HG03457 (cell line): ENCODE measurements at regions not wholly inside any gene's neighbourhood (a gene's known extent, or its start where the extent isn't known, plus 50 kb on each side); places are given as distances from the start of the nearest gene placed in this dataset.
"Not testable (repeated sequence)": the region's sequence is repeated elsewhere in the genome, so short reads cannot be mapped to it uniquely, and the experiment has no call there.

Experiments used
- ATAC-seq: cut with Tn5 transposase; IDR thresholded peaks from one replicate; pipeline ENCODE4 v1.9.1; 2021; ENCODE audit warnings: moderate number of reproducible peaks; ENCODE audit not compliant: unreplicated experiment

DNA sequence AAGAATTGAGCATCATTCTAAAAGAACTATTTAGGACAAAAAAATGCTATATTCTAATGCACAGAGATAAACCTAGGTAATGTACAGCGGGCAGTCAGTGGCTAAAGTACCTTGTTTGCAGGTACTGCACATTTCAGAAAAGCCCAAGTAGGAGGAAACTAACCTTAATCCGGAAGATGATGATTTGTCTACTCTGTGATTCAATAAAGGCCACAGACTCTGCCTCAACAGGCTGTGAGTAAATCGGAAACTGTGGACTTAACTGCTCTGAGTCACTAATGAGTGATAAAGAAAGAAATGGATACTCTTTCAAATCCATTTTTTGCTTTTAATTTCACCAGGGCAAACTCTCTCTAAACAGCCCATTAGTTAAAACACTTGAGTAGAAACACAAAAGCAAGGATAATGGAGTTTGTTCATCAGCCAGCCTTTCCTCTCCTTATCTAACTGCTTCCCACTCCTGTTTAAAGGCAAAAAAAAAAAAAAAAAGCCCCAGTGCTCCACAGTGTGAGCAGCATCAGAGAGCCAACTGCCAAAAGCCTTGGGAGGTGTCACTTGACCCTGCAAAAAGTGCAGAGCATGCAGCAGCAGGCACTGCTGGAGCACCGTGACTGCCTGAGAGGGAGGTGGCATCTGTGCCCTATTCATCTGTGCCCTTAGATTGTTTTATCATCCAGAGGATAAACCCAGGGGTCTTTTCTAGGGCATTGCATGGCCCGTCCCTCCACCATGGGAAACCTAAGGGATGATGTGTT lies 187.7 kb downstream of the SATB1 start:
- ATAC-seq, result peak; percentile 90

GRCh38 chr3:18236726-18237125 lies 188.4 kb downstream of the SATB1 start:
- ATAC-seq, result no peak

DNA sequence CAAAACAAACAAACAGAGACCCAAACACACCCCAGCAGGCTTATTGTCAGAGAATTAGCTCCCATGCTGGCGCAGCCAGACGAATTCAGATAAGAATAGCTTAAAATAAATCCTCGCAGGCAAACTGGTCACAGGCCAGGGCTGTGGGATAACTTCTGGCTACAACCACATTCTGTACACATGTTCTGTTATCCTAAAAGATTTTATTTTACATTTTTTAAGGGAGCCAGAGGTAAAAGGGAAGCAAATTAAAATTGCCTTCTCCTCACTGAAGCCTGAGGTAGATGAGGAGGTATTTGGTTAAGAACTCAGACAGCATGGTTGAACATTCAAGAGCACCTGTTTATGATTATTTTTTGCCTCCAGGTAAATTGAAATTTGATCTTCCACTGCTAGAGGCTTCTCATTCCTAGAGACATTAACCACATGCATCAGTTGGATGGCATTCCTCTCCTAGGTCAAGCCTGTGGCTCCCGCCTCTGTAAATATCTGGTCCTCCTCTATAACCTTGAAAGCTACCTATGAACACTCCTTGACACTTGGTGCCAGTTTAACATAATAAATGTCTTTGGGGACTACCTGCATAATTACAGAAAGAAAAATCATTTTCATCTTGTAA lies 190.3 kb downstream of the SATB1 start:
- ATAC-seq, result no peak

GRCh38 chr3:18233987-18234716 lies 191.0 kb downstream of the SATB1 start:
- no peak for ATAC-seq

DNA sequence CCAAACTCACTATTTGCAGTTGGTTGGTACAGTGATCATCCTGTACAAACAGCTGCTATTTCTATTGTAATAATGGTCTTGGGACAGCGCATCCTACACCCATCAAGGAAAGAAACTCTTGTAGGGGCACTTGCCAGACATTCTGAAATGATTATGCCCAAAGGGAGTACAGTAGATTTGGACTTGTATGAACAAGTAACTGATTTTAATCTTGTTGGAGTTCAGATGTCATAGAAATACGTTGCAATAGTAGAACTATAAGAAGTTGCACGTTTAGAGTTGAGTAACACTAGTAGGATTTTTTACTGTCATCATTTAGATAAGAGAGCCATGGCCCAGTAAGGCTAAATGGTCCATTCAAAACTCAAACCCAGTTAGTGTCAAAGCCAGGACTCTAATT lies 192.8 kb downstream of the SATB1 start:
- no peak for ATAC-seq

DNA sequence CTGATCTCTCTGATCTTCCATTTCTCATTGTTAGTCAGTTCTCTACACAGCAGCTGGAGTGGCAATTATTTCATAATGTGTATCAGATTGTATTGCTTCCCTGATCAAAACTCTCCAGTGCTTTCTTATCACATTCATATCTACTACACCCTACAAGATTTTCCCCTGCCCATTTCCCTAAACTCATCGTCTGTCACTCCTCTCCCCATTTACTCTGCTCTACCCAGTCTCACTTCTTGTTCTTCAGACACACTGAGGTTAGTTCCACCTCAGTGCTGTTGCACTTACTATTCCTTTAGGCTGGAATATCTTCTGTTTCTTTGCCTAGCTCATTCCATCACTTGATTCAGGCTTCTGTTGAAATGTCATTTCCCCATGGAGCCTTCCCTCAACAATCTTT lies 197.1 kb downstream of the SATB1 start:
- ATAC-seq, result no peak

DNA sequence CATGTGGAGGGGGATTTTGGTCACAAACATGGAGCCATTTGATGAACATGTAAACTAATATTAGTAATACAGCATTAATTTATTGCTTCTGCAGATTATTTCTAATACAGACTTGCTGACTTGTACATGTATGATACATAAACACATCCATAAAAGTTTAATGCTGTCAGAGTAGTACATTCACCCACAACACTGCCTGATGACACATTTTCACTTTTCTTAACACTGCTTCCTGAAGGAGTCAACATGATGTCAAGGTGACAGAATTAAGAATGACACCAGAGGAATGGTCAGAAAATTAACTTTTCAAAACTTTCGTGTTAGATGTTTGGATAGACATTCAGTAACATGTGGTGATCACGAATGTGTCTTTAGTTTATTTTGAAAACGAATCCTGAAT lies 199.4 kb downstream of the SATB1 start:
- no peak for ATAC-seq

- no peak for ATAC-seq
Measured at GRCh38 chr3:18224426-18224825, 200.7 kb downstream of the SATB1 start.

DNA sequence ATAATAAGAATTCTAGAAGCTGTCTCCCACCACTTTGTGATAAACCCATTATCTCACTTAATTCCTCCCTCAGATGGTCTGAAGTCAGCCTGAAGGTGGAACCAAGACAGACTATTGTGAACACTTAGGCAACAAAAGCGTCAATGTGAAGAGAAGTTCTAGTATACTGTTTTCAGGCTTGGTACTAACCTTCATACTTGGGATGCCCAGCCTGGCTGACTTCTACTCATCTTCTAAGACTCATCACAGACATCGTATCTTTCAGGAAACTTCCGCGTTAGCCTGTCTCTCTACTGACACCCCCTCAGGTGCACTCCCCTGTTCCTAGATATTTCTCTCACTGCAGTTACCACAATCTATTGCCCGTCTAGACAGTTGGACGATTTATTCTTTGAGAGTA lies 201.2 kb downstream of the SATB1 start:
- ATAC-seq, result peak; percentile 12

DNA sequence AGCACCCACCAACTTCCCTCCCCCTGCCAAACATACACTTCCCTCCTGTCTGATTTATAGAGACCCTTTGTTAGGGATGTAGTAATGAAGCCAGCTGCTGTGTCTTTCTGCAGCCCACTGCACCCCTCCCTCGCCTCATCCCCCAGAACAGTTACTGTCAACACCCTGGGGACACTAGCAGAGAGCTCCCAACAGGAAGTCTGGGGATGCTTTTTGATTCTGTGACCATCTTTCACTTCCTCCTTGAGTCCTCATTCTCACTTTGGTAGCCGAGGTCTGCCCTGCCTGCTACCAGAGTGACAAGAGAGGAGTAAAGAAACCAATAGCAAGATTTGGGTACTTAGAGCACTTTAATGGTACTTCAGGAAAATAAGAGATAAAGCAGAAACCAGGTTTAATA lies 201.6 kb downstream of the SATB1 start:
- peak; percentile 99 for ATAC-seq

DNA sequence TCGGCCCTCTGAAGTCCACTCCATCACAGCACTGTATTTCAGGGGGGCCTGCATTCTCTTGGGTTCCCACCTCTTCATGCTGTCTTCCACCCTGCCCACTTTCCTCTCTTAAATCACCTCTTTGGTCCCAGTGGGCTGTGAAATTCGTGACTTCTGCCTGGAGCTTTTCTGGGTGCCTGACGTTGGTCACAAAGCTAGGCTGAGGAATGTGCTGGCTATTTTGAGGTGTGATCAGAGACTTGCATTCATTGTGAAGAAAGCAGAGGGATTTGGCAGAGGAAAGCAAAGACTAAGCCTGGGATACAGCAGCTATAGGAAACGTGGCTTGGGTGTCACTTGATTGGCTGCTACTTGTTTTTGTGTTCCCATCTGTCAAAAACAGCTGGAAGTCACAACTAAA lies 202.5 kb downstream of the SATB1 start:
- ATAC-seq, result no peak

GRCh38 chr3:18217507-18218174 lies 207.5 kb downstream of the SATB1 start:
- no peak for ATAC-seq

GRCh38 chr3:18216996-18217395 lies 208.1 kb downstream of the SATB1 start:
- ATAC-seq, result no peak

DNA sequence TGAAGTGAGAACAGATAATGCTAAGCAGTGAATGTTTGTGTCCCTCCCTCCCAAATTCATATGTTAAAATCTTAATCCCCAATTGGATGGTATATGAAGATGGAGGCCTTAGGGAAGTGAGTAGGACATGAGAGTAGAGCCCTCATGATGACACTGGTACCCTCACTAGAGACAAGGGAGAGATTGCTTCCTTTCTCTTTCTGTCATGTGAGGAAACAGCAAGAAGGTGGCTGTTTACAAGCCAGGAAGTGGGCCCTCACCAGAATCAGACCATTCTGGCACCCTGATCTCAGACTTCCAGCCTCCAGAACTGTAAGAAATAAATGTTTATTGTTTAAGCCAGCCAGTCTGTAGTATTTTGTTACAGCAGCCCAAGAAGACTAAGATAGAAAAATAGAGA lies 209.5 kb downstream of the SATB1 start:
- no peak for ATAC-seq

DNA sequence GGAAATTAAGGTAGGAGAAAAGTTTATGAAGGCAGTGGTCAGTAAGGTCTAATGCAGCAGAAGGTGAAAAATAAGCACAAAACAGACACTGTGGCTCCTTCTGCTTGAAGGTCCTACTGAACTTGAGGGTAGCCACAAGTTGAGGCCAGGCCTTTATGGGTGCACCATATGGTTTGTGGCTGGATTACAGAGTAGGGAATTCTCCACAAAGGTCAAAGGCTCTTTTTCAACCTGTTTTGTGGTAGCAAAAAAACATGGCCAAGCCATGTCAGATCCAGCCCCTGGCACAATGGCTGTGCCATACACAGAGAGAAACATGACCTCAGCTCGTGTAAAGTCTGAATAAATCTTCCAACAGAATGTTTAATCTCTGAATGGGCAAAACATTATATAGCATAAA lies 214.0 kb downstream of the SATB1 start:
- ATAC-seq, result no peak

DNA sequence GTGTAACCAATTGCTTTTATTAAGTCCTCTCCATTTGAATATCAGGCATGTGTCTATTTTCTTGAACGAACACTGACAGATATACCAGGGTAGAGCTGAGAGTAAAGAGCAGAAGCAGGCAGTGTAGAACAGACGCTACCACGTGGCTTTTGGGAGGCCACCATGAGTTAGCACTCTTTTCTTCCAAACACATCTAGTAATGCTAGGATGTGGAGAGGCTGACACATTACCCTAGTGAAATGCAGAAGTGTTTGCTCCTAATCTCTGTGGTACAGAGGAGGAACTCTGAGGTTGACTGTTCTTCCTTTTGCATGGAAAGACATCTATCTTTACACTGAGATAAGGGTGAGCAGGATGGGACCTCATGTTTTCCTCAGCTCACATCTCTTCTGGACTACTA lies 216.3 kb downstream of the SATB1 start:
- ATAC-seq, result no peak

- ATAC-seq, result no peak
Measured at GRCh38 chr3:18208091-18208490, 217.0 kb downstream of the SATB1 start.

DNA sequence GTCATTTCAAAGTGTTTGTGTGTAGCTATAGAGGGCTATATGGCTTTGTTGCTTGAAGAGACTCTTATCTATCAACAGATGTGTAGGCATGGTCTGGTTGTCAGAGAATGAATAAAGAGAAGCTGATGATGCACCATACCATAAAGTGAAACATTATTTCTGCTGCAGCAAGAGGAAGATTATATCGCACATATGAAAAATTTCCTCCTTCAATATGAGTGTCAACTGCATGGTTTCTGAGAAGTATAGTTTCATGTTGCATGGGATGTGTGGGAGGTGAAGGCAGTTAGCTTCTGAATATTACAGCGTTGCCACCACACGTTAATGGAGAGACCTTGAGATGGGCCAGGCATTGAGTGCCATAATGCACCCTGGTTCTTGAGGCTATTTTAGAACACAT lies 217.9 kb downstream of the SATB1 start:
- no peak for ATAC-seq

DNA sequence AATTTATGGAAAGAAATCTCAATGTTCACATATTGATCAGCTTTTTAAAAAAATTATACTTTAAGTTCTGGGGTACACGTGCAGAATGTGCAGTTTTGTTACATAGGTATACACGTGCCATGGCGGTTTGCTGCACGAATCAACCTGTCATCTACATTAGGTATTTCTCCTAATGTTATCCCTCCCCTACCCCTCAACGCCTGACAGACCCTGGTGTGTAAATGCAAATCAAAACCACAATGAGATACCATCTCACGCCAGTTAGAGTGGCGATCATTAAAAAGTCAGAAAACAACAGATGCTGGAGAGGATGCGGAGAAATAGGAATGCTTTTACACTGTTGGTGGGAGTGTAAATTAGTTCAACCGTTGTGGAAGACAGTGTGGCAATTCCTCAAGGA lies 219.4 kb downstream of the SATB1 start:
- not testable (repeated sequence) for ATAC-seq

DNA sequence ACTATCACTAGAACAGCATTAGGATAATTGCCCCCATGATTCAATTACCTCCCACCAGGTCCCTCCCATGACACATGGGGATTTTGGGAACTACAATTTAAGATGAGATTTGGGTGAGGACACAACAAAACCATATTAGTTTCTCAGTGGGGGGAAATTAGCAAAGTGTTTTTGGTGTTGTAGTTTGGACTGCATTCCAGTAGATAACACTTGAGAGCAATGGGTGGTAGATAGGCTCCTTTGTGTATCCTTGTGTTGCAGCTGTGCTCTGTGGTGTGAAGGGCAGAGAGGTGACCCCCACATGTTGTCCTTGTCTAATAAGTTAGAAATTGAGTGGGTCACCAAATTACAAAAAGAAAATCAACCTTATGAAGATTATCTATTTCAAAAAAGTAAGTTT lies 223.8 kb downstream of the SATB1 start:
- ATAC-seq, result no peak

- ATAC-seq, result no peak
Measured at GRCh38 chr3:18199757-18200156, 225.4 kb downstream of the SATB1 start.

- ATAC-seq, result no peak
Measured at GRCh38 chr3:18195836-18196235, 229.3 kb downstream of the SATB1 start.
